ENCODE measurements at regions not wholly inside any gene's neighbourhood (a gene's known extent, or its start where the extent isn't known, plus 50 kb on each side); places are given as distances from the start of the nearest gene placed in this dataset.

- no peak for DNase-seq (ENCODE audit: low read depth)
Measured at GRCh38 chr6:45741437-45742171, 274.1 kb downstream of the CLIC5 start.

GRCh38 chr6:45739058-45739457, 276.6 kb downstream of the CLIC5 start:
- DNase-seq (ENCODE audit: low read depth): no peak

- no peak for DNase-seq (ENCODE audit: low read depth)
Measured at GRCh38 chr6:45738057-45738455, 277.6 kb downstream of the CLIC5 start.

- DNase-seq (ENCODE audit: low read depth): no peak
Measured at GRCh38 chr6:45737331-45738056, 278.2 kb downstream of the CLIC5 start.

GRCh38 chr6:45736134-45736533, 279.5 kb downstream of the CLIC5 start:
- no peak for DNase-seq (ENCODE audit: low read depth)

- no peak for DNase-seq (ENCODE audit: low read depth)
Measured at GRCh38 chr6:45732731-45733130, 282.9 kb downstream of the CLIC5 start.

- peak; percentile 23 for DNase-seq (ENCODE audit: low read depth)
Measured at GRCh38 chr6:45730232-45730631, 285.4 kb downstream of the CLIC5 start.

GRCh38 chr6:45728674-45729073, 287.0 kb downstream of the CLIC5 start:
- peak; percentile 94 for DNase-seq (ENCODE audit: low read depth)

- no peak for DNase-seq (ENCODE audit: low read depth)
Measured at GRCh38 chr6:45727819-45728449, 287.7 kb downstream of the CLIC5 start.

GRCh38 chr6:45727228-45727627, 288.4 kb downstream of the CLIC5 start:
- DNase-seq (ENCODE audit: low read depth): no peak

- DNase-seq (ENCODE audit: low read depth): no peak
Measured at GRCh38 chr6:45726444-45726843, 289.2 kb downstream of the CLIC5 start.

- DNase-seq (ENCODE audit: low read depth): peak; percentile 92
Measured at GRCh38 chr6:45724511-45724910, 291.1 kb downstream of the CLIC5 start.

- DNase-seq (ENCODE audit: low read depth): no peak
Measured at GRCh38 chr6:45724027-45724426, 291.6 kb downstream of the CLIC5 start.

- peak; percentile 38 for DNase-seq (ENCODE audit: low read depth)
Measured at GRCh38 chr6:45722876-45723275, 292.8 kb downstream of the CLIC5 start.

- no peak for DNase-seq (ENCODE audit: low read depth)
Measured at GRCh38 chr6:45721665-45722064, 294.0 kb downstream of the CLIC5 start.

GRCh38 chr6:45718871-45719270, 296.8 kb downstream of the CLIC5 start:
- DNase-seq (ENCODE audit: low read depth): peak; percentile 82

GRCh38 chr6:45718131-45718530, 297.5 kb downstream of the CLIC5 start:
- DNase-seq (ENCODE audit: low read depth): no peak

- DNase-seq (ENCODE audit: low read depth): no peak
Measured at GRCh38 chr6:45717715-45718114, 297.9 kb downstream of the CLIC5 start.

- no peak for DNase-seq (ENCODE audit: low read depth)
Measured at GRCh38 chr6:45717027-45717426, 298.6 kb downstream of the CLIC5 start.

GRCh38 chr6:45715508-45715803, 300.2 kb downstream of the CLIC5 start:
- DNase-seq (ENCODE audit: low read depth): no peak

GRCh38 chr6:45714741-45715507, 300.7 kb downstream of the CLIC5 start:
- peak; percentile 97 for DNase-seq (ENCODE audit: low read depth)

GRCh38 chr6:45714006-45714730, 301.5 kb downstream of the CLIC5 start:
- no peak for DNase-seq (ENCODE audit: low read depth)
